NCI-H345 treated with DMSO at 0.1 percent for 48 hours (cell line): ENCODE measurements at regions not wholly inside any gene's neighbourhood (a gene's known extent, or its start where the extent isn't known, plus 50 kb on each side); places are given as distances from the start of the nearest gene placed in this dataset.
"Not testable (repeated sequence)": the region's sequence is repeated elsewhere in the genome, so short reads cannot be mapped to it uniquely, and the experiment has no call there.

ENCODE experiments used
- DNase-seq: peaks from one replicate; lab custom pipeline; 2025; ENCODE audit not compliant: unreplicated experiment; lab: John Stamatoyannopoulos, UW

DNA sequence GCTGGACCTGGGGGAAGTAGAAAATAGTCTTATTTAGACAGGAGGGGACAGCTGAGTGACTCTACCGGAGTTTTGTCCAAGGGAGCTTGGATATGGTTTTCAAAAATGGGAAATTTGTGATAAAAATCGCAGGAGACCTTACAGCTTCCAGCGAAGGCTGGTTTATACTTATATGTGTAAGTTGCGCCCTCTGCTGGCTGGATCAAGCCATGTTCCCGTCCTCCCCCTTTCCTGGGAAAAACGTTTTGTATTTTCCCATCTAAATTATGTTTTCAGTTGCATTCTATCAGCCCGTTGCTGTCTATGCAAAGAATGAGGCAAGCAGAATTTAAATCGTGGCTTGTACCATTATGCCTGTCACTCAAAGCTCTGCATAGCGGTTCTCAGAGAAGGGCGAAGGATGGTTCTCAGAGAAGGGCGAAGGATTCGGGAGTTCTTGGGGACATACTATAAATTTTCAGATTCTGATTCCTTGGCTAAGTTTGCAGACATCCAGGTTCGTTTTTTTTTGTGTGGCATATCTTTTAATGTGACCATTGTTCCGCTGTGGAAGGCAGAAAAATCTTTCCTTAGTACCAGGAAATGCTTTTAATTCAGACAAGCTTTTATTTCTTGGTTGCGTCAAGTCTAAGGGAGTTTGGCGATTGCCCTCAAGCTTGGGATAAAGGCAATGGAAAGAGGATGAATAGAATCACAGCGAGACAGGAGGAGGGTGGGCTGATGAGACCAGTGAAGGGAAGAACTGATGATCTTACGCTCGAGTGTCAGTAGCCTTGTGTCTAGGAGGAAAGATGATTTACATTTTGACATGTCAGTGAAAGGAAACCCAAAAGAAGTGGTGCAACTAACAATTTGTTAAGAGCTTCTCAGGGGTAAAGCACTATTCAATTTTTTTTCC, 128.5 kb upstream of the ARX start:
- DNase-seq = peak; percentile 20

DNA sequence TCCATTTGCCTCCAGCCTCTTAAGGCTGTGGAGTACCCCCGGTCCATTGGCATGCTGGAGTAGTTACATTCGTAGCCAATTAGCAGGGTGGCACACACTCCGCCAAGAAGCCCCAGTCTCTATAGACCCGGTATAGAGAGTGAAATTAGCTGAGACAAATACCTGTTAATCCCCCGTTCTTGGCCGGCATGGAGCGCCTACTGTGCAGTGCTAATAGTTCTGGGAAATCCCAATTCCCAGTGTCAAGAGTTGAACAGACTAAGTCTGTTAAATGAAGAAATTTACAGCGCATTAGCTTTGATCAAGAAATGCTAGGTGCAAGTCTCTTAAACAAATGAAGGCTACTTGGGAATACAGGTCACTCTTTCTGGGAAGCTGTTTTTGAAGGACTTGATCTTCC, 127.8 kb upstream of the ARX start:
- no peak for DNase-seq

DNA sequence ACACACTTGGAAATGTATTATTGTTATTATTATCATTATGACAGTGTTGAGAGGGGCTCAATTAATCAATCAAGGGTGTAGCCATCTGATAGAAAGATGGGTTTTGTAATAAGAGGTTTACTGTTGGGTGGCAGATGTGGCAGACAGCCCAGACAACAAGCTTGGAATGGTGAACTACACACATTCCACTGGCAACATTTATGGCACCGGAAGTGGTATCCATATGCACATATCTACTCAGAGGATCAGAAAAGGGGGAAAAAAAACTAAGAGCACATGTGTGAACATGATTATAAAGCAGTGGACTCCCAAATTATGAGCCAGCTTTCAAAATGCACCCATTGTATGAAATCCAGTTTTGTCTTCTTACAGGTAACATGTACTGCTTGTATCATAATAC, 125.9 kb upstream of the ARX start:
- no peak for DNase-seq

DNA sequence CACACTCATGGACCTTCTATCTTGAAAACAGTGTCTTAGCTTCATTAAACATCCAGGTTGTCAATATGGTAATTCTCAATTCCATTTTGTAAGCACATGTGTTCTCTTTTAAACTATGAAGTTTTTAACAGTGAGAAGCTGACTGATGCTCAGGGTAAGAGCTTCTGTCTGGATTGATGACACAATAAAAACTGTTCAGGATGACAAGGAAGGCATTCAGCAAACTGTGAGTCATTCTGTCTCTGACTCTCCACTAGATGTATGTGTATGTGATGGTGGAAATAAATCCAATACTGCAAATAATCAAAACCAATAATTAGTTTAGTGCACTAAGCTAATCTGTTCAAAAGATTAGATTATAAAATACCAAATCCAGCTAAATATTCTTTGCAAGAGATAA, 115.3 kb upstream of the ARX start:
- no peak for DNase-seq

DNA sequence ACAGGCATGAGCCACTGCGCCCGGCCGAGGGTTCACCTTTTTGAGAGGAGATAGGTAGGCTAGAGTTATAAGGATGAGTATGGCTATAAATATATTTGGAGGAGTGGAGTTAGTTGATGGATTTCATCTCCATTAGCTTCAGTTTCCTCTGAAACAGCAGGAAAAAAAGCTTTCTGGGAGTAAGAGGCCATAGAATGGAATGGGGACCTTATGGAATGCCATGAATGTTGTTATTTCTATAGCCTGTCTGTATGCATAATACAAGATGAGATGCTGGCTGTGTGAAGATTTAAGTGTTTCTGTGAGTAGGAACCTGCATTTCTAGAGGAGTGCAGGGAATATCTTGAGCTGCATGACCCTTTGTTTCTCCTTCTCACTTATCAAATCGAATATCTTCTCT, 114.9 kb upstream of the ARX start:
- no peak for DNase-seq

DNA sequence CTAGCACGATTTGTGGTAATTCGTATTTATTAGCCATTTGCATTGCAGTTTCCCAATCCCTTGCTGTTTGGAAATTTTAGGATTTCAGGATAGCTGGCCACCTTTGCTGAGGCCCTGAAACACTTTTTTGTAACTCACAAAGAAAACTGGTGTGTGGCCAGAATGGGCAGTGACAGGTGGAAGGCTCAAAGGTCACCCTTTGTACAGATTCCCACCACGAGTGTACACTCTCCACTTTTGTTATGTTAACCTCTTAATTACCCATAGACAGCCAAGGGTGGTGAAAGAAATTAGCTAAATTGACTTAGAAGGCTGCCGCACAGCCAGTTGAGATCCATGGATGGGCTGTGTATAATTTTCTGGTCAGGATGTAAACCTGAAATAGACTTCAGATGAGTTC, 109.7 kb upstream of the ARX start:
- DNase-seq = no peak

DNA sequence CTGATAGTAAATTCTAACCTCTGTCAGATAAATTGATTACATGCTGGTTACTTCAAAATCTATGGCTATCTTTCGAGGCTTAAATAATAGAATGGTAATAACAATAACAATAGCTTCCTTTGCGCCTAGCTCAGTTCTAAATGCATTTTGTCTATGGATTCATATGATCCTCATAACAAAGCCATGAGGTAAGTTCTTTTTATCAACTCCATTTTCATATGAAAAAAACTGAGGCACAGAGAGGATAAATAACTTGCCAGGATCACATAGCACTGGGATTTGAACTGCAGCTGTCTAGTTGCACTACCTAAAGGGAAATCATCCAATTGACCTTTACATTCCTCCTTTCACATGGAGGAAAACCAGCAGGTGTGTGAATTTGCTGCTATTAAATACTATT, 108.6 kb upstream of the ARX start:
- DNase-seq = no peak

DNA sequence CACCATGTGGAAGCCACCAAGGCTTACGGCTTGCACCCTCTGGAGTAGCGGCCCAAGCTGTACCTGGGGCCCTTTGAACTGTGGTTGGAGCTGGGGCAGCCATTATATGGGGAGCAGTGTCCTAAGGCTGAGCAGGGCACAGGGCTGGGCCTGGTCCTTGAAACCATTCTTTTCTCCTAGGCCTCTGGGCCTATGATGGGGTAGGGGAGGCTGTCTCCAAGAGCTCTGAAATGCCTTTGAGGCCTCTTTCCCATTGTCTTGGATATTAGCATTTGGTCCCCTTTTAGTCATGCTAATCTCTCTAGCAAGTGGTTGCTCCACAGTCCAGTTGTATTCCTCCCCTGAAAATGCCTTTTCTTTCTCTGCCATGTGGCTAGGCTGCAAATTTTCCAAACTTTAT, 96.4 kb upstream of the ARX start:
- DNase-seq = no peak

DNA sequence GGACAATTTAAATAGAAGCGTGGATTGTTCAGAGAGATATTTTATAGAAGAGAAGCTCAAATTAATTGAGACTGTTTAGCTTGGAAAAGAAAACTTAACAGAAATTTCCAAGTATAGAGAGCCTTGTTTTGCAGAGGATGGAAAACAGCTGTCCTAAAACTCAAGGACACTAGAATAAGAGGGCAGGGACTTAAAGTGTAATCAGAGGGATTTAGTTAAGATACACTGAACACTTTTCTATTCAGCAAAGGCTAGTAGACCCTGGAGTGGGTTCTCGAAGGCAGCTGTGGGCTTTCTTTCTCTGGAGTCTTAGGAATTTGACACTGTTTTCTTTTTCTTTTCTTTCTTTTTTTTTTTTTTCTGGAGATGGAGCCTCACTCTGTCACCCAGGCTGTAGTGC, 92.7 kb upstream of the ARX start:
- DNase-seq = no peak

DNA sequence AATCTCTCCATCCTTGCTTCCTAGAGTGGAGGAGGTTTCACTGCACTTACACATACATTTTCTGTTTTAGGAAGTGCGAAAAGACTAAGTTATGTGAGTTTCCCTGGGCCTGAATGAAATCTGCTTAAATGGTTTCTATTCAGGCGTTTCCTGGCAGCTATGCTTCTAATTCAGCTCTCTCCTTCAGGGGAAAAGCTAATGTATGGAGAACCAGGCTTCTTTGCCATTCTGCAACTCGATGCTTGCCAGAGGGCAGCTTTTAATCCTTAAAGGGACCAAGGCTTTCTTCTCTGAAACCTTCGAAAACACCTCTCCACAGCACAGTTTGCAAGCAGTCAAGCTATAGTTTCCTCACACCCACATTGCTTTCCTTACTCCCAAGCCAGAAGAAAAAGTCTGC, 89.5 kb upstream of the ARX start:
- no peak for DNase-seq

DNA sequence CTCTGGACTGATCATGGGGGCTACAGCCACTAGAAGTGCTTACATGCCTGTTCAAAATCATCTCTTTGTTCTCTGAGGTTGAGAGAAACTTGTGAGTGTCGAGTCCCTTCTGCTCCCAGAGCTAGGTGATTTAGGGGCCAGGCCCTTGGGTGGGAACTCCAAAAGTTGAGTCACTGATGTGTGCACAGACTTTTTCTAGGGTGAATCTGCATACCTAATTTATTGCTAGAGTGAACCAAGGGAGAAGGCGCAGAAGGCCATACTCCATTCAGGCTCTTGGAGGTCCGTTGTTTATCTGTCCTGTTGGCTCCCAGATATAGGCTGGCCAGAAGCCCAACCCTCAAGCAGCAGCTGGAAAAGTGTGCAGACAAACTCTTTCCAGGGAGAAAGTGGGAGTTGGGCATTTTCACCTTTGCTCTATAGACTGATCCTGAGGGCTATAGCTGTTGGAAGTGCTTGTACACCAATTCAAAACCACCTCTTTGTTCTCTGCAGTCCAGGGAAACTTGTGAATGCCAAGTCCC, 80.8 kb upstream of the ARX start:
- DNase-seq = no peak

DNA sequence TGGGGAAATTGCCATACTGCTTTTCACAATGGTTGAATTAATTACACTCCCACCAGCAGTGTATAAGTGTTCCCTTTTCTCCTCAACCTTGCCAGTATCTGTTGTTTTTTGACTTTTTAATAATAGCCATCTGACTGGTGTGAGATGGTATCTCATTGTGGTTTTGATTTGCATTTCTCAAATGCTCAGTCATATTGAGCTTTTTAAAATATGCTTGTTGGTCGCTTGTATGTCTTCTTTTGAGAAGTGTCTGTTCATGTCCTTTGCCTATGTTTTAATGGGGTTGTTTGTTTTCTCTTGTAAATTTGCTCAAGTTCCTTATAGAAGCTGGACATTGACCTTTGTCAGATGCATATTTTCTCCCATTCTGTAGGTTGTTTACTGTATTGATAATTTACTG, 75.4 kb upstream of the ARX start:
- DNase-seq = not testable (repeated sequence)

DNA sequence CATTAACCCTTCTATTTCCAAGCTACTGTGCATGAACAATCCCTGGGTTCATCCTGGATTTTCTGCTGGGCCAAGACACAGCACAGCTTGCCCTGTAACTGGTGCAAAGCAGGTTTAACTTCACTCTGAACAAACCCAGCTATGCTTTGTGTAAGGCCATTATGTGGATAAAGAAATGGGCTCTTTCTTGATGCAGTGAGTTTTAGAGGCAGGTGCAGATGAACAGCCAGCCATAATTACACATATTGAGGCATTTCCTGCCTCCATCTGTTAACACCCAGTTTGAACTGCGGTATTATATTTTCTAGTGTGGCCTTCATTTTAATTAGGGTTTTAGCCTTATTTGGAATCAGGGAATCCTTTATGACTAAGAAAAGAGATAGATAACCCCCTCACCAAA, 68.7 kb upstream of the ARX start:
- DNase-seq = no peak

DNA sequence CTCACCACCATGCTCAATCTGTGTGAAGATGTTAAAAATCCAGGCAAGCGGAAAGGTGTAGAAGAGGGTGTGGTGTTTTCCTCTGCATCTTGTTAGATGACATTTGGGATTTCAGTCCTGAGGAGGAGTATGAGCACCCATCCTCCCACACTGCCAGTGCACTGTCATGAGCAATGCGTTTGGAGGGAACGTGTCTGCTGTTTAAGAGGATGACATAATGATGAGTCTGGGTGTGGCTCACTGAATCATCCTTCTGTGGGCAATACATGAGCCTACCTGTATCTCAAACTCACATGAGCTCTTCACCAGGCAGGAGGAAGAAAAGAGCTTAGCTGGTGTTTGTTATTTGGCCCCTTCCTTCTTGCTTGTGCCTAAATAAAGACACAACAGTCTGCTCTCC, 67.9 kb upstream of the ARX start:
- no peak for DNase-seq

DNA sequence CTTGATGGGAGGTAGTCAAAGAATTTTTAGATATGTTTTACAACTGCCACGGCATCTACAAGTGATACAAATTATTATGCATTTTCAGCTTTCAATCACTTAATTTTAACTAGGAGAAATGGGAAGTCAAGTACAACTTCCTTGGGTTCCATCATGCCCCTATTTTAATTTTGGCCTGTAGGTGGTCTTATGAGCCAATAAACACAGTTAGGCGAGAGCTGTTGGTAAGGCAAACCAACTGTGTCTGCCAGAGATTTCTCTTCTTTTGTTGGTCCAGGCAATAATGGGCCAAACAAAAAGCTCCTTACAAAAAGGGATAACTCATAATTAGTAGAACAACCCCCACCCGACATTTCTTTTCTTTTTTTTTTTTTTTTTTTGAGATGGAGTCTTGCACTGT, 63.3 kb upstream of the ARX start:
- DNase-seq = no peak

DNA sequence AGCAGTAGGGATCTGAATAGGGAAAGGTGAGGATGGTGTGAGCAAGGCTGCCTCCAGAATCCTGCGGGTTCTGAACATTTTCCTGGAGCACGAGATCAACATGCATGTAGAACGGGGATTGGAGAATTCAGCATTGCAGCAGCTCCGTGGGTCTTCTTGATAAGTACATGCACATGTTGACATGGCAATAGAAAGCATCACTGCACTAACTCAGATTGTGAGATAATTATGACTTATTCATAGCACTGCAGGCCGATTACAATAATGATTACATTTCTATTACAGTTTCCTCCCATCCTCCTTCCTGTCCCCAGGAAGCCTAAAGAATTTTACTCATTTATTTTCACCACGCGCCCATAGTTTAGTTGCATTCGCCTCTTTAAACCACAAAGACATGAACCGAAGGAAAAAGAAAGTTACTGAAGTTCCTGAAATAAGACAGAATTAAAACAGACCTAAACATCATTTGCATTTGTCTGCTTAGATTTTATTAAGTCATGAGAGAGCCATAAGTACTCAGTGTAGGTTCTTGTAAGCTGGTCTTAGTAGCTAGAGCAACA, 61.3 kb upstream of the ARX start:
- no peak for DNase-seq

DNA sequence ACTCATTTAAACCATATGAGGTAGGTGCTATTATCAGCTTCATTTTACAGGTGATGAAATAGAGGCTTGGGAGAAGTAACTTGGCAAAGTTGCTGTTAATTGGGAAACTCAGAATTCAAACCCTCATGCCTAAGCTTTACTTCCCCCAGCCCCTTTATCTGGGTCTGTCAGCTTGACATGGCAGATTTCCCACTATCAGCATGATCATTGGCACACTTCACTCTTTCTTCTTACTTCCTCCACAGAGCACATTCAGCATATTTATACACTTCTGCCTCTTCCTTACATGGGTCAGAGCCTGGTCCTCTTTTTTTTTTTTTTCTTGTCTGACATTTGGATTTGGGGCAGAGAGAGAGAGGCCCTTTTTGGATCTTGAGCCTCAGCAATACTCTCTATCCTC, 56.5 kb upstream of the ARX start:
- DNase-seq = no peak

DNA sequence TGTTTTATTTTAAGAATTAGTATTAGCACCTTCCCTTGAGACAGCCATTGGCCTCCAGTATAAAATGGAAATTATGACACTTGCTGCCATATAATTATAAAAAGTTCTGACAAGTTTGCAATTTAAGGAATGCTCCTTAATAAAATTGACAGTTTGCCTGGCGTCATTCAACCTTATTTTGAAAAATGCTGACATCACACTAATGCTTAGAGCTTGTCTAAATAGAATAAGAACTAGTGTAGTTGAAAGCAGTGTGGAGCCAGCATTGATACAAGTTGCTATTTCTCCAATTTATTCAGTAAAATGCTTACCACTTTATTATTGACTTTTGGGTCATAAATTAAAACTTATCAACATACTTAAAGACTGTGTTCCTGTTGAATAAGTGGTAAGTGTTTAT, 54.3 kb upstream of the ARX start:
- no peak for DNase-seq

DNA sequence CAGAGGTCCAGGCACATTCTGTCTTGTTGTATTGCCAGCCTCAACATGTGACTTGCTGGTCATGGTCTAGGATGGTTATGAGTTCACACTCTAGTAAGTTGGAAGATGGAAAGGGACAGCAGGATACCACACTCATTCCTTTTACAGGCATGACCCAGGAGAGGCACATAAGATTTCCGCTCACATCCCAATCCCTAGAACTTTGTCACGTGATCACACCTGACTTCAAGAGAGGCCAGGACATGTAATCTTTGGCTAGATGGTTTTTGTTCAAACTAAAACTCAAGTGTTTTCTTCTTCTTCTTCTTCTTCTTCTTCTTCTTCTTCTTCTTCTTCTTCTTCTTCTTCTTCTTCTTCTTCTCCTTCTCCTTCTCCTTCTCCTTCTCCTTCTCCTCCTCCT, 53.4 kb upstream of the ARX start:
- DNase-seq = no peak

DNA sequence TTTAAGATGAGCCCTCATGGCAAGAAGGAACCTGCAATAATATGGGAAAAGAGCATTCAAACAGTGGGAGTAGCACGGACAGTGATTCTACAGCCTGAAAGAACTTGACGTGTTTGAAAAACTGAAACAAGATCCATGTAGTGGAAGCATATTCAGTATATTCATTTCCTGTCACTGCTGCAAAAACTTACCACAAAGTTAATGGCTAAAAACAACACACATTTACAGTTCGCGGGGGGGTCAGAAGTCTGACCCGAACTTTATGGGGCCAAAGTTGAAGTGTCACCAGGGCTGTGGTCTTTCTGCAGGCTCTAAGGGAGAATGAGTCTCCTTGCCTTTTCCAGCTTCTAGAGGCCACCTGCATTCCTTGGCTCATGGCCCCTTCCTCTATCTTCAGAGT, 52.6 kb upstream of the ARX start:
- DNase-seq = no peak

DNA sequence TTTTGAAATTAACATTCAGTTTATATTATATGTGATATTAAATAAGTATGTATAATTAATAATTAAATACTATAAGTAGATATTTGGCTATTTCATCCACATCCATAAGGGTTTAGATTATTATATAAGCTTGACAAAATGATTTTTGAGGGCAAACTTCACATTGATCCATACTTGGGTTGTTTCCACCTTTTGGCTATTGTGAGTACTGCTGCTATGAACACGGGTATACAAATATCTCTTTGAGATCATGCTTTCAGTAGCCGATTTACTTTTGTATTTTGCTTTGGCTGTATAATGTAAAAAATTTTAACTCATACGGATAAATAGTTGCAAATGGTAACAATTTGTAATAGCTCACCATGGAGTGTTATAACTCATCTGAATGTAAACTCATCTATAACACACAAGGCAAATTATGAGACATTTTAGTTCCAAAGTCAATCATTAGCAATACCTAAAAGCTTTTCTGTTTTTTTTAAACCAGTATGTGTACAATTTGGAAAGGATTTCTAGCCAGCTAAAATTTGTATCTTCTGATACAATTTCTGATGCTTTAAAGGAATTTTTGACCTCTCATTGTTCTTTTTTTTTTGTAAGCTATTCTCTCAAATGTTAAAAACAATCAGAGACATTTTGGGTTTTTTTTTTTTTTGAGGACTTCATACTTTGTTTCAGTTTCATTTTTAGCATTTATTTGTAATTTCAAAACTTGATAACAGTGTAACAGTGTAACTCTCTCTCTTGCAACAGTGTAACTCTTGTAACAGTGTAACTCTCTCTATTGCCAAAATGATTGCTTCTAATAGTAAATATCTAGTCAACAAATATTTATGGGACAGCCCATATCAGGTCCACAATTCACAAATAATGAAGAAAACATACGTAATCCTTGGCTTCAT, 51.8 kb upstream of the ARX start:
- no peak for DNase-seq

DNA sequence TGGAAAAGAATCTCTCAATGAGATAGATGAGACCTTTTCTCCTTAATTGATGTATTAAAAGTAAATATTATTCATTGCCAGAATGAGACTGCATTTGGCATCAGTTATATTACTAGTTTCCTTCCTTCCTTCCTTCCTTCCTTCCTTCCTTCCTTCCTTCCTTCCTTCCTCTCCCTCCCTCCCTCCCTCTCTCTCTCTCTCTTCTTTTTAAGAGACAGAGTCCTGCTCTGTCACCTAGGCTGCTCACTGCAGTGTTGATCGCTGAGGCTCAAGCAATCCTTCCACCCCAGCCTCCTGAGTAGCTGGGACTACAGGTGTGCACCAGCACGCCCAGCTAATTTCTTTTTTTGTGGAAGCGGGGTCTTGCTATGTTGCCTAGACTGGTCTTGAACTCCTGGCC, 50.4 kb upstream of the ARX start:
- no peak for DNase-seq
